ENCODE measurements at regions not wholly inside any gene's neighbourhood (a gene's known extent, or its start where the extent isn't known, plus 50 kb on each side); places are given as distances from the start of the nearest gene placed in this dataset.

- Histone ChIP-seq H3K4me3 (ENCODE audit: low read depth in 1 of 3, low read length in 3 of 3) (no peak overlapping the region), H3K36me3 (ENCODE audit: control insufficient read depth in 4 of 4, insufficient read depth in 3 of 4, low read depth in 1 of 4, low read length in 3 of 4) (no peaks in the 10 kb centered on the region), H3K4me1 (ENCODE audit: control insufficient read depth in 4 of 4, insufficient read depth in 4 of 4, low read length in 3 of 4) (no peaks in the 10 kb centered on the region), H3K9ac (ENCODE audit: low read depth in 1 of 2, low read length in 2 of 2) (no peak overlapping the region), H3K27me3 (ENCODE audit: control insufficient read depth in 4 of 4, insufficient read depth in 4 of 4, low read length in 3 of 4) (peaks cover 0 to 3% (median 0%) of the 10 kb centered on the region in 4 donors), H3K9me3 (ENCODE audit: control insufficient read depth in 4 of 4, low read length in 3 of 4) (peaks cover 0 to 24% (median 2%) of the 10 kb centered on the region in 4 donors), H3K27ac (ENCODE audit: low read depth in 1 of 2, low read length in 2 of 2) (no peak overlapping the region)
- 49% methylated on average over 1 of the region's 1 CpG for whole genome bisulfite sequencing
- no peak for TF ChIP-seq TAF1 (conservative IDR thresholded peaks at IDR 0.05)
- TF ChIP-seq HNF4A (conservative IDR thresholded peaks at IDR 0.05): no peak
- no peak for TF ChIP-seq RAD21 (IDR thresholded peaks at IDR 0.05)
- TF ChIP-seq JUND (IDR thresholded peaks at IDR 0.05): no peak
- TF ChIP-seq FOXA1 (IDR thresholded peaks at IDR 0.05): no peak
- TF ChIP-seq, protein P1, sequence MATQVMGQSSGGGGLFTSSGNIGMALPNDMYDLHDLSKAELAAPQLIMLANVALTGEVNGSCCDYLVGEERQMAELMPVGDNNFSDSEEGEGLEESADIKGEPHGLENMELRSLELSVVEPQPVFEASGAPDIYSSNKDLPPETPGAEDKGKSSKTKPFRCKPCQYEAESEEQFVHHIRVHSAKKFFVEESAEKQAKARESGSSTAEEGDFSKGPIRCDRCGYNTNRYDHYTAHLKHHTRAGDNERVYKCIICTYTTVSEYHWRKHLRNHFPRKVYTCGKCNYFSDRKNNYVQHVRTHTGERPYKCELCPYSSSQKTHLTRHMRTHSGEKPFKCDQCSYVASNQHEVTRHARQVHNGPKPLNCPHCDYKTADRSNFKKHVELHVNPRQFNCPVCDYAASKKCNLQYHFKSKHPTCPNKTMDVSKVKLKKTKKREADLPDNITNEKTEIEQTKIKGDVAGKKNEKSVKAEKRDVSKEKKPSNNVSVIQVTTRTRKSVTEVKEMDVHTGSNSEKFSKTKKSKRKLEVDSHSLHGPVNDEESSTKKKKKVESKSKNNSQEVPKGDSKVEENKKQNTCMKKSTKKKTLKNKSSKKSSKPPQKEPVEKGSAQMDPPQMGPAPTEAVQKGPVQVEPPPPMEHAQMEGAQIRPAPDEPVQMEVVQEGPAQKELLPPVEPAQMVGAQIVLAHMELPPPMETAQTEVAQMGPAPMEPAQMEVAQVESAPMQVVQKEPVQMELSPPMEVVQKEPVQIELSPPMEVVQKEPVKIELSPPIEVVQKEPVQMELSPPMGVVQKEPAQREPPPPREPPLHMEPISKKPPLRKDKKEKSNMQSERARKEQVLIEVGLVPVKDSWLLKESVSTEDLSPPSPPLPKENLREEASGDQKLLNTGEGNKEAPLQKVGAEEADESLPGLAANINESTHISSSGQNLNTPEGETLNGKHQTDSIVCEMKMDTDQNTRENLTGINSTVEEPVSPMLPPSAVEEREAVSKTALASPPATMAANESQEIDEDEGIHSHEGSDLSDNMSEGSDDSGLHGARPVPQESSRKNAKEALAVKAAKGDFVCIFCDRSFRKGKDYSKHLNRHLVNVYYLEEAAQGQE (IDR thresholded peaks at IDR 0.05): no peak
- no peak for TF ChIP-seq NR2F2 (IDR thresholded peaks at IDR 0.05)
- TF ChIP-seq SP1 (IDR thresholded peaks at IDR 0.05): no peak
- DNase-seq (ENCODE audit: low spot score): no peak
These were observed 438.6 kb downstream of the AJAP1 start for GRCh38 chr1:5093042-5093441.

DNA sequence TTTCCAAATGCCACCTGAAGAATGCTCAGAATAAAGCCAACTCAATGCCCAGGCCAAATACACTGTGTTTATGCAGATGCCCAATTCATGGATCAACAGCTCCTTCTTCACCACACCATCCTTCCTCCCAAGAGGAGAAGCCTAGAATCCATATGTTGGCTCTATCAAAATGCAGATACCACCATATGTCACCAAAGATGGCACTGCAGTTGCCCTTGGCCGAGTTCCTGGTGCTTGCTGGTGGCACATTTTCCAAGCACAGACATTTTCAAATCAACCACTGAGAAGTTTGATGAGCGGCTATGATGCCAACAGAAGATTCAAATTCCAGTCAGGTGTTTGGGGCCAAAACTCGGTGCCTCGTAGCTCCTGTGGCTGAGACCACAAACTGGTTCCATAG, 430.3 kb downstream of the AJAP1 start:
- no peaks in the 10 kb centered on the region for H3K4me1 ChIP-seq (ENCODE audit: control insufficient read depth in 4 of 4, insufficient read depth in 4 of 4, low read length in 3 of 4)
- TF ChIP-seq GABPA (IDR thresholded peaks at IDR 0.05 in 1 of 2, conservative IDR thresholded peaks at IDR 0.05 in 1 of 2): no peak
- TF ChIP-seq HNF4G (IDR thresholded peaks at IDR 0.05): no peak
- no peak for TF ChIP-seq RXRA (IDR thresholded peaks at IDR 0.05)
- TF ChIP-seq, protein P2, sequence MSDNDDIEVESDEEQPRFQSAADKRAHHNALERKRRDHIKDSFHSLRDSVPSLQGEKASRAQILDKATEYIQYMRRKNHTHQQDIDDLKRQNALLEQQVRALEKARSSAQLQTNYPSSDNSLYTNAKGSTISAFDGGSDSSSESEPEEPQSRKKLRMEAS (IDR thresholded peaks at IDR 0.05): no peak
- no peak for TF ChIP-seq FOXA2 (IDR thresholded peaks at IDR 0.05)
- no peak for TF ChIP-seq NR2F2 (IDR thresholded peaks at IDR 0.05)
- no peak for TF ChIP-seq YY1 (IDR thresholded peaks at IDR 0.05)
- no peak for TF ChIP-seq RAD21 (IDR thresholded peaks at IDR 0.05)
- TF ChIP-seq EGR1 (IDR thresholded peaks at IDR 0.05; ENCODE audit: low read depth in 2 of 2): no peak
- TF ChIP-seq ATF3 (IDR thresholded peaks at IDR 0.05): no peak
- no peak for TF ChIP-seq JUND (IDR thresholded peaks at IDR 0.05)
- TF ChIP-seq, protein P1 (IDR thresholded peaks at IDR 0.05): no peak
- no peak for TF ChIP-seq FOXA1 (IDR thresholded peaks at IDR 0.05)
- no peak for TF ChIP-seq TAF1 (conservative IDR thresholded peaks at IDR 0.05)
- no peak for TF ChIP-seq HNF4A (conservative IDR thresholded peaks at IDR 0.05)
- no peak for TF ChIP-seq SP1 (IDR thresholded peaks at IDR 0.05)
- TF ChIP-seq, protein P3, sequence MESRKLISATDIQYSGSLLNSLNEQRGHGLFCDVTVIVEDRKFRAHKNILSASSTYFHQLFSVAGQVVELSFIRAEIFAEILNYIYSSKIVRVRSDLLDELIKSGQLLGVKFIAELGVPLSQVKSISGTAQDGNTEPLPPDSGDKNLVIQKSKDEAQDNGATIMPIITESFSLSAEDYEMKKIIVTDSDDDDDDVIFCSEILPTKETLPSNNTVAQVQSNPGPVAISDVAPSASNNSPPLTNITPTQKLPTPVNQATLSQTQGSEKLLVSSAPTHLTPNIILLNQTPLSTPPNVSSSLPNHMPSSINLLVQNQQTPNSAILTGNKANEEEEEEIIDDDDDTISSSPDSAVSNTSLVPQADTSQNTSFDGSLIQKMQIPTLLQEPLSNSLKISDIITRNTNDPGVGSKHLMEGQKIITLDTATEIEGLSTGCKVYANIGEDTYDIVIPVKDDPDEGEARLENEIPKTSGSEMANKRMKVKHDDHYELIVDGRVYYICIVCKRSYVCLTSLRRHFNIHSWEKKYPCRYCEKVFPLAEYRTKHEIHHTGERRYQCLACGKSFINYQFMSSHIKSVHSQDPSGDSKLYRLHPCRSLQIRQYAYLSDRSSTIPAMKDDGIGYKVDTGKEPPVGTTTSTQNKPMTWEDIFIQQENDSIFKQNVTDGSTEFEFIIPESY (IDR thresholded peaks at IDR 0.05): no peak
- TF ChIP-seq, protein P4, sequence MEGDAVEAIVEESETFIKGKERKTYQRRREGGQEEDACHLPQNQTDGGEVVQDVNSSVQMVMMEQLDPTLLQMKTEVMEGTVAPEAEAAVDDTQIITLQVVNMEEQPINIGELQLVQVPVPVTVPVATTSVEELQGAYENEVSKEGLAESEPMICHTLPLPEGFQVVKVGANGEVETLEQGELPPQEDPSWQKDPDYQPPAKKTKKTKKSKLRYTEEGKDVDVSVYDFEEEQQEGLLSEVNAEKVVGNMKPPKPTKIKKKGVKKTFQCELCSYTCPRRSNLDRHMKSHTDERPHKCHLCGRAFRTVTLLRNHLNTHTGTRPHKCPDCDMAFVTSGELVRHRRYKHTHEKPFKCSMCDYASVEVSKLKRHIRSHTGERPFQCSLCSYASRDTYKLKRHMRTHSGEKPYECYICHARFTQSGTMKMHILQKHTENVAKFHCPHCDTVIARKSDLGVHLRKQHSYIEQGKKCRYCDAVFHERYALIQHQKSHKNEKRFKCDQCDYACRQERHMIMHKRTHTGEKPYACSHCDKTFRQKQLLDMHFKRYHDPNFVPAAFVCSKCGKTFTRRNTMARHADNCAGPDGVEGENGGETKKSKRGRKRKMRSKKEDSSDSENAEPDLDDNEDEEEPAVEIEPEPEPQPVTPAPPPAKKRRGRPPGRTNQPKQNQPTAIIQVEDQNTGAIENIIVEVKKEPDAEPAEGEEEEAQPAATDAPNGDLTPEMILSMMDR (IDR thresholded peaks at IDR 0.05; ENCODE audit: low read depth, low read length, missing input control): no peak
- H3K4me3 ChIP-seq (ENCODE audit: low read depth in 1 of 3, low read length in 3 of 3): no peak overlapping the region
- H3K27me3 ChIP-seq (ENCODE audit: control insufficient read depth in 4 of 4, insufficient read depth in 4 of 4, low read length in 3 of 4): no peaks in the 10 kb centered on the region
- no peaks in the 10 kb centered on the region for H3K9me3 ChIP-seq (ENCODE audit: control insufficient read depth in 4 of 4, low read length in 3 of 4)
- WGBS: 74% methylated on average over 4 of the region's 4 CpGs
- DNase-seq (ENCODE audit: low spot score): no peak
- H3K36me3 ChIP-seq (ENCODE audit: control insufficient read depth in 4 of 4, insufficient read depth in 3 of 4, low read depth in 1 of 4, low read length in 3 of 4): no peaks in the 10 kb centered on the region
- H3K27ac ChIP-seq (ENCODE audit: low read depth in 1 of 2, low read length in 2 of 2): no peak overlapping the region
- no peak overlapping the region for H3K9ac ChIP-seq (ENCODE audit: low read depth in 1 of 2, low read length in 2 of 2)
